HG02840 (cell line): ENCODE measurements at regions not wholly inside any gene's neighbourhood (a gene's known extent, or its start where the extent isn't known, plus 50 kb on each side); places are given as distances from the start of the nearest gene placed in this dataset.

ENCODE experiments used
- ATAC-seq: cut with Tn5 transposase; IDR thresholded peaks from one replicate; pipeline ENCODE4 v1.9.1; 2021; ENCODE audit warnings: mild to moderate bottlenecking, moderate library complexity, moderate number of reproducible peaks; ENCODE audit not compliant: unreplicated experiment, low FRiP score

- no peak for ATAC-seq
These were observed 52.8 kb upstream of the FBXL7 start for GRCh38 chr5:15447209-15447608.

- ATAC-seq, result no peak
These were observed 53.4 kb upstream of the FBXL7 start for GRCh38 chr5:15446552-15446951.

GRCh38 chr5:15442193-15442570 is 57.8 kb upstream of the FBXL7 start:
- no peak for ATAC-seq

GRCh38 chr5:15441433-15442192 is 58.4 kb upstream of the FBXL7 start:
- no peak for ATAC-seq

GRCh38 chr5:15440434-15440833 is 59.5 kb upstream of the FBXL7 start:
- ATAC-seq, result no peak

- ATAC-seq, result no peak
These were observed 60.2 kb upstream of the FBXL7 start for GRCh38 chr5:15439801-15440200.

- no peak for ATAC-seq
These were observed 66.3 kb upstream of the FBXL7 start for GRCh38 chr5:15433709-15434108.

- no peak for ATAC-seq
These were observed 68.1 kb upstream of the FBXL7 start for GRCh38 chr5:15431923-15432322.

GRCh38 chr5:15425766-15426165 is 74.2 kb upstream of the FBXL7 start:
- ATAC-seq, result no peak

- no peak for ATAC-seq
These were observed 75.2 kb upstream of the FBXL7 start for GRCh38 chr5:15424769-15425168.

GRCh38 chr5:15421921-15422412 is 78.0 kb upstream of the FBXL7 start:
- ATAC-seq, result no peak

- ATAC-seq, result no peak
These were observed 78.6 kb upstream of the FBXL7 start for GRCh38 chr5:15421381-15421780.

GRCh38 chr5:15420201-15420600 is 79.8 kb upstream of the FBXL7 start:
- no peak for ATAC-seq

GRCh38 chr5:15417156-15417555 is 82.8 kb upstream of the FBXL7 start:
- ATAC-seq, result no peak

GRCh38 chr5:15406478-15406877 is 93.5 kb upstream of the FBXL7 start:
- ATAC-seq, result no peak

GRCh38 chr5:15393146-15393545 is 106.8 kb upstream of the FBXL7 start:
- no peak for ATAC-seq

- ATAC-seq, result no peak
These were observed 108.1 kb upstream of the FBXL7 start for GRCh38 chr5:15391704-15392397.

GRCh38 chr5:15388866-15389265 is 111.1 kb upstream of the FBXL7 start:
- no peak for ATAC-seq

- no peak for ATAC-seq
These were observed 112.0 kb upstream of the FBXL7 start for GRCh38 chr5:15387931-15388524.

GRCh38 chr5:15386122-15386521 is 113.9 kb upstream of the FBXL7 start:
- no peak for ATAC-seq

- no peak for ATAC-seq
These were observed 114.4 kb upstream of the FBXL7 start for GRCh38 chr5:15385553-15385952.

GRCh38 chr5:15385037-15385436 is 114.9 kb upstream of the FBXL7 start:
- no peak for ATAC-seq
